Renal cortex interstitium (tissue), 11 donors: ENCODE measurements at regions not wholly inside any gene's neighbourhood (a gene's known extent, or its start where the extent isn't known, plus 50 kb on each side); places are given as distances from the start of the nearest gene placed in this dataset.

Experiments used
- DNase-seq, 11 donors: peaks; one replicate each; pipeline ENCODE4 v3.0.0-alpha.2; 2013; ENCODE audit warnings: low read depth in 9 of 11, low spot score in 4 of 11; ENCODE audit errors: extremely low read depth in 1 of 11

- no peak for DNase-seq
Observed at GRCh38 chr7:42315103-42315502, 78.1 kb upstream of the GLI3 start.

GRCh38 chr7:42314696-42315095, 77.7 kb upstream of the GLI3 start:
- no peak for DNase-seq

GRCh38 chr7:42311195-42311594, 74.2 kb upstream of the GLI3 start:
- no peak for DNase-seq

- no peak for DNase-seq
Observed at GRCh38 chr7:42292991-42293521, 56.0 kb upstream of the GLI3 start.

DNA sequence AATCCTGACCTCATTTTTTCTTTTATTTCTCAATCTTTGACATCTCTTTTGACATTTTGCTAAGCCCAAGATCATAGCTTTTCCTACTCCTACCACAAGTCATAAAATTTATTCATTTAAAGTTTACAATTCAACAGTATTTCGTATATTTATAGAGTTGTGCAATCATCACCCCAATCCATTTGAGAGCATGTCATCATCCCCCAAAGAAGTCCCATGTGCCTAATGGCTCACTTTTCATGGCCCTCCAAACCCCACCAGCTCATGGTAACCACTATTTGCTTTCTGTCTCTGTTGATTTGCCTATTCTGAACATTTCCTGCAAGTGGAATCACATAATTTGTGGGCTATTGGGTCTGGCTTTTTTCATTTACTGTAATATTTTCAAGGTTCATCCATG, 52.5 kb upstream of the GLI3 start:
- no peak for DNase-seq
